H1 (cell line): ENCODE measurements at regions not wholly inside any gene's neighbourhood (a gene's known extent, or its start where the extent isn't known, plus 50 kb on each side); places are given as distances from the start of the nearest gene placed in this dataset.

Experiments
- CTCF ChIA-PET: fragments of 300-600 bp; sonication (Branson Sonifier 250); formaldehyde crosslinking; loops from one replicate; lab custom pipeline; 2021; ENCODE audit not compliant: partially characterized antibody; lab: Charles Lee
- POLR2A ChIA-PET: fragments of 300-600 bp; sonication (Branson Sonifier 250); formaldehyde crosslinking; loops from one replicate; lab custom pipeline; 2021; ENCODE audit warnings: inconsistent platforms; ENCODE audit not compliant: partially characterized antibody; lab: Charles Lee
- DNase-seq, 2 experiments: peaks; one replicate each; pipeline versions ENCODE4 v3.0.0 to v3.0.0-alpha.2; 2010 to 2022; ENCODE audit warnings: low spot score in 2 of 2, low read depth in 1 of 2, mixed read lengths in 1 of 2
- FAIRE-seq: peaks from 2 replicates; lab custom pipeline; 2011; peaks lifted over from hg19 to GRCh38; lab: Jason Lieb, UNC
- H2AFZ ChIP-seq: 2 replicates; pipeline ENCODE4 v1.8.1; 2012; ENCODE audit warnings: low read length, inconsistent platforms
- H2AK5ac ChIP-seq: 2 replicates; pipeline ENCODE4 v1.6.1; 2013; ENCODE audit warnings: low read depth, low read length
- H2BK120ac ChIP-seq: replicated peaks from 2 replicates; pipeline ENCODE3; 2013; ENCODE audit warnings: low read depth, low read length, inconsistent platforms
- H2BK12ac ChIP-seq: 2 replicates; pipeline ENCODE4 v1.6.1; 2013; ENCODE audit warnings: low read depth, low read length
- H2BK15ac ChIP-seq: 2 replicates; pipeline ENCODE4 v1.6.1; 2013; ENCODE audit warnings: low read length
- H2BK20ac ChIP-seq: 2 replicates; pipeline ENCODE4 v1.6.1; 2013; ENCODE audit warnings: low read length
- H2BK5ac ChIP-seq: 2 replicates; pipeline ENCODE4 v1.6.1; 2013; ENCODE audit warnings: low read depth, low read length
- H3K14ac ChIP-seq: 2 replicates; pipeline ENCODE4 v1.6.1; 2013; ENCODE audit warnings: inconsistent platforms; ENCODE audit not compliant: insufficient read length
- H3K18ac ChIP-seq: 2 replicates; pipeline ENCODE4 v1.6.1; 2013; ENCODE audit warnings: low read length; ENCODE audit errors: extremely low read depth
- H3K23ac ChIP-seq: 2 replicates; pipeline ENCODE4 v1.6.1; 2013; ENCODE audit warnings: inconsistent platforms; ENCODE audit not compliant: insufficient read length
- H3K23me2 ChIP-seq: 2 replicates; pipeline ENCODE4 v1.6.1; 2013; ENCODE audit warnings: low read depth, low read length
- H3K27ac ChIP-seq: 2 replicates; pipeline ENCODE4 v1.6.1; 2011; ENCODE audit warnings: low read depth, low read length, inconsistent platforms
- H3K27me3 ChIP-seq, 4 experiments: replicated peaks in 1 of 4; 1 replicate in 1 of 4; 2 replicates in 3 of 4; pipeline versions ENCODE4 v1.6.1 to v1.8.1; 2011 to 2013; ENCODE audit warnings: low read length in 3 of 4, mild to moderate bottlenecking in 3 of 4, inconsistent platforms in 2 of 4, mixed read lengths in 2 of 4, moderate library complexity in 1 of 4; ENCODE audit not compliant: control insufficient read depth in 3 of 4, insufficient read depth in 3 of 4; ENCODE audit errors: extremely low read depth in 1 of 4
- H3K36me3 ChIP-seq, 4 experiments: 2 replicates each; pipeline versions ENCODE4 v1.6.1 to v1.8.1; 2011 to 2013; ENCODE audit warnings: mild to moderate bottlenecking in 4 of 4, low read length in 3 of 4, moderate library complexity in 2 of 4, control low read depth in 1 of 4, inconsistent platforms in 1 of 4; ENCODE audit not compliant: insufficient read depth in 4 of 4, control insufficient read depth in 2 of 4
- H3K4ac ChIP-seq: replicated peaks from 2 replicates; pipeline ENCODE3; 2013; ENCODE audit warnings: low read length, low read depth, mixed read lengths, inconsistent platforms; ENCODE audit not compliant: insufficient read length
- H3K4me1 ChIP-seq, 4 experiments: replicated peaks in 1 of 4; 1 replicate in 1 of 4; 2 replicates in 3 of 4; pipeline versions ENCODE4 v1.6.1 to v1.8.1; 2011 to 2013; ENCODE audit warnings: low read length in 3 of 4, inconsistent platforms in 2 of 4, mixed read lengths in 1 of 4; ENCODE audit not compliant: insufficient read depth in 4 of 4, control insufficient read depth in 3 of 4
- H3K4me2 ChIP-seq, 2 experiments: 2 replicates each; pipeline versions ENCODE4 v1.6.1 to v1.8.1; 2011 to 2013; ENCODE audit warnings: low read depth in 2 of 2, low read length in 2 of 2, control low read depth in 1 of 2, inconsistent platforms in 1 of 2, mild to moderate bottlenecking in 1 of 2; ENCODE audit not compliant: insufficient read depth in 1 of 2
- H3K4me3 ChIP-seq, 4 experiments: fragments of 200-600, 300-600 bp in 1 of 4; sonication (generic), shearing (Covaris generic), sonication (Bioruptor Twin) in 1 of 4; 2 replicates each; pipeline versions ENCODE4 v1.5.1 to v1.8.1; 2011 to 2016; ENCODE audit warnings: low read length in 4 of 4, low read depth in 3 of 4, control low read depth in 2 of 4, inconsistent platforms in 2 of 4, mild to moderate bottlenecking in 2 of 4, mixed read lengths in 1 of 4, moderate library complexity in 1 of 4; ENCODE audit not compliant: insufficient read depth in 2 of 4; ENCODE audit errors: extremely low read depth in 1 of 4
- H3K56ac ChIP-seq: replicated peaks from 2 replicates; pipeline ENCODE3; 2013; ENCODE audit warnings: low read depth, mild to moderate bottlenecking, mixed read lengths, low read length, inconsistent platforms; ENCODE audit not compliant: insufficient read length
- H3K79me1 ChIP-seq: 2 replicates; pipeline ENCODE4 v1.6.1; 2013; ENCODE audit warnings: low read depth, low read length, control low read depth
- H3K79me2 ChIP-seq, 2 experiments: 2 replicates each; pipeline versions ENCODE4 v1.6.1 to v1.8.1; 2012 to 2013; ENCODE audit warnings: low read length in 2 of 2, mild to moderate bottlenecking in 2 of 2, inconsistent platforms in 1 of 2; ENCODE audit not compliant: insufficient read depth in 2 of 2, control insufficient read depth in 1 of 2
- H3K9ac ChIP-seq, 4 experiments: replicated peaks in 1 of 4; 1 replicate in 1 of 4; 2 replicates in 3 of 4; pipeline versions ENCODE4 v1.6.1 to v1.8.1; 2011 to 2013; ENCODE audit warnings: low read depth in 3 of 4, low read length in 3 of 4, control low read depth in 2 of 4, mild to moderate bottlenecking in 2 of 4, moderate library complexity in 2 of 4, inconsistent platforms in 1 of 4; ENCODE audit errors: extremely low read depth in 1 of 4
- H3K9me3 ChIP-seq, 2 experiments: 2 replicates each; pipeline versions ENCODE4 v1.6.1 to v1.8.1; 2012 to 2013; ENCODE audit warnings: mild to moderate bottlenecking in 2 of 2, moderate library complexity in 2 of 2, control low read depth in 1 of 2, inconsistent platforms in 1 of 2, low read depth in 1 of 2, low read length in 1 of 2, mixed read lengths in 1 of 2; ENCODE audit not compliant: insufficient read depth in 2 of 2
- H4K20me1 ChIP-seq, 2 experiments: replicated peaks in 1 of 2; 2 replicates each; pipeline versions ENCODE3 to v1.8.1; 2011 to 2013; ENCODE audit warnings: inconsistent platforms in 2 of 2, low read length in 2 of 2, mild to moderate bottlenecking in 1 of 2; ENCODE audit not compliant: insufficient read depth in 2 of 2, control insufficient read depth in 1 of 2
- H4K5ac ChIP-seq: 2 replicates; pipeline ENCODE4 v1.6.1; 2013; ENCODE audit warnings: low read length, low read depth, mixed read lengths, inconsistent platforms; ENCODE audit not compliant: insufficient read length
- H4K8ac ChIP-seq: 2 replicates; pipeline ENCODE4 v1.8.0; 2013; ENCODE audit warnings: mild to moderate bottlenecking, moderate library complexity, low read length, inconsistent platforms; ENCODE audit not compliant: insufficient read depth; ENCODE audit errors: extremely low read depth
- H4K91ac ChIP-seq: replicated peaks from 2 replicates; pipeline ENCODE3; 2013; ENCODE audit warnings: low read length, mixed read lengths, inconsistent platforms; ENCODE audit not compliant: insufficient read length
- CREB1 ChIP-seq: IDR thresholded peaks from 2 replicates; pipeline ENCODE4 v1.6.1; 2012; ENCODE audit warnings: inconsistent platforms
- EP300 ChIP-seq, 2 experiments: IDR thresholded peaks; 1 replicate in 1 of 2; 2 replicates in 1 of 2; pipeline ENCODE4 v1.6.1; 2011 to 2012; ENCODE audit warnings: low read depth in 2 of 2, low read length in 2 of 2, mild to moderate bottlenecking in 2 of 2, borderline replicate concordance in 1 of 2, inconsistent platforms in 1 of 2, moderate library complexity in 1 of 2
- JUN ChIP-seq: IDR thresholded peaks from 2 replicates; pipeline ENCODE4 v1.6.1; 2011; ENCODE audit warnings: low read depth, mild to moderate bottlenecking, improper control_type of control experiment, low read length
- POLR2AphosphoS5 ChIP-seq: IDR thresholded peaks from 2 replicates; pipeline ENCODE4 v1.6.1; 2011; ENCODE audit warnings: low read depth, low read length
- RFX5 ChIP-seq: IDR thresholded peaks from 2 replicates; pipeline ENCODE4 v1.6.1; 2011; ENCODE audit warnings: low read depth, low read length, improper control_type of control experiment, borderline replicate concordance
- SUZ12 ChIP-seq: fragments of 200-600 bp; sonication (generic); IDR thresholded peaks from 2 replicates; pipeline ENCODE4 v1.6.1; 2012; ENCODE audit warnings: mild to moderate bottlenecking, inconsistent platforms, low read length, moderate library complexity, mixed read lengths
- TAF1 ChIP-seq: IDR thresholded peaks from 2 replicates; pipeline ENCODE4 v1.6.1; 2011; ENCODE audit warnings: mild to moderate bottlenecking, low read depth, low read length
- TAF7 ChIP-seq: optimal IDR thresholded peaks from 2 replicates; pipeline ENCODE3; 2011; ENCODE audit warnings: low read depth, mild to moderate bottlenecking, inconsistent platforms, low read length, moderate library complexity, borderline replicate concordance
- WGBS, 2 experiments: shearing (Covaris generic) in 1 of 2; methylation state at CpG; one replicate each; pipeline versions ENCODE4 v1.1.6 to v1.1.7; 2013 to 2015; ENCODE audit warnings: low lambda C conversion rate in 2 of 2, mixed read lengths in 2 of 2, inconsistent platforms in 1 of 2, low coverage in 1 of 2, missing lambda C conversion rate in 1 of 2; ENCODE audit not compliant: insufficient replicate concordance in 2 of 2, insufficient coverage in 1 of 2, insufficient read length in 1 of 2; ENCODE audit errors: extremely low coverage in 1 of 2, missing lambda C conversion rate in 1 of 2; 5-methylcytosine and 5-hydroxymethylcytosine counted together

DNA sequence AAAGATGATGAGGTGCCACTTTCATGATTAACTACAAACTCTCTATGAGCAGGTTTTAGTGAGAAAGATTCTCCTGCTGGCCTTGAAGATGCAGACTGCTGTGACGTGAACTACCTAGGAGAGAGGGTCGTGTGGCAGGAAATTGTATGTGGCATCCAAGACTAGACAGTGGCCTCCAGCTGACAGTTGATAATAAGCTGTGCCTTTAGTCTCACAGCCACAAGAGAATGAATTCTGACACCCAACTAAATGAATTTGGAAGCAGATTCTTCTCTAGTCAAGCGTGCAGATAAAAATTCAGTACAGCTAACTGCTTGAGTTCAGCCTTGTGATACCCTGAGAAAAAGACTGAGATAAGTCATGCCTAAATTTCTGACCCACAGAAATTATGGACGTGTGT lies 169.0 kb upstream of the COL3A1 start:
- Histone ChIP-seq H3K79me2 (no peaks in the 10 kb centered on the region), H3K56ac (no peak overlapping the region), H3K4me1 (no peaks in the 10 kb centered on the region), H2AFZ (no peak overlapping the region), H3K14ac (no peak overlapping the region), H3K23me2 (peaks cover 2% of the 10 kb centered on the region; the same call in 1 of the 2 replicates), H3K27ac (no peak overlapping the region), H2BK120ac (no peak overlapping the region), H3K4ac (no peak overlapping the region), H3K4me3 (no peak overlapping the region), H2BK5ac (no peak overlapping the region), H3K36me3 (no peaks in the 10 kb centered on the region), H4K8ac (no peak overlapping the region), H4K91ac (no peak overlapping the region), H3K27me3 (no peaks in the 10 kb centered on the region), H3K9me3 (0 out of 4 replicates have a peak, but pooled peaks cover 0 to 2% of the 10 kb centered on the region in 2 experiments), H3K9ac (no peak overlapping the region), H4K20me1 (no peaks in the 10 kb centered on the region), H4K5ac (no peak overlapping the region), H2BK12ac (no peak overlapping the region), H3K23ac (no peak overlapping the region), H3K79me1 (no peaks in the 10 kb centered on the region), H2AK5ac (no peak overlapping the region), H2BK20ac (no peak overlapping the region), H3K4me2 (no peak overlapping the region), H3K18ac (no peak overlapping the region), H2BK15ac (no peak overlapping the region)
- TF ChIP-seq RFX5 (no peak), TAF1 (no peak), POLR2AphosphoS5 (no peak), SUZ12 (no peak), JUN (no peak), EP300 (IDR thresholded peaks at IDR 0.05; ENCODE audit: borderline replicate concordance in 1 of 2, low read depth in 2 of 2, low read length in 2 of 2) (no peak), CREB1 (no peak), TAF7 (no peak)
- 89% methylated on average over 4 of the region's 4 CpGs; no CpG with 5 or more reads in 1 of the 2 experiments for WGBS, 2 experiments
- POLR2A ChIA-PET, result no interaction called here
- CTCF ChIA-PET, result no interaction called here
- FAIRE-seq (no peak), DNase-seq (no peak)
